Spleen (tissue), 7 donors: ENCODE measurements at regions not wholly inside any gene's neighbourhood (a gene's known extent, or its start where the extent isn't known, plus 50 kb on each side); places are given as distances from the start of the nearest gene placed in this dataset.

ENCODE experiments used
- POLR2A ChIP-seq, 3 donors: fragments of 450-650 bp; IDR thresholded peaks; one replicate each; pipeline ENCODE4 v1.5.1; 2017; ENCODE audit warnings: antibody characterized with exemption in 3 of 3, mild to moderate bottlenecking in 1 of 3
- POLR2AphosphoS5 ChIP-seq, 3 donors: sonication (generic); formaldehyde crosslinking; IDR thresholded peaks; one replicate each; pipeline ENCODE4 v1.5.1; 2017; ENCODE audit warnings: antibody characterized with exemption in 3 of 3
- TF ChIP-seq, protein P1 (sequence below), 11 experiments: fragments of 200-600 bp in 7 of 11; fragments of 450-650 bp in 4 of 11; sonication (generic) in 4 of 11; IDR thresholded peaks in 8 of 11; conservative IDR thresholded peaks in 3 of 11; 1 replicate in 7 of 11; 2 replicates in 4 of 11; pipeline versions ENCODE4 v1.4.0 to v1.8.0; 2016 to 2021; ENCODE audit warnings: antibody characterized with exemption in 11 of 11, inconsistent platforms in 4 of 11, mild to moderate bottlenecking in 1 of 11
- donor health status: DM: no; HTN: no; CAD: no; lungs with moderate emphysema.
- donor health status: DM: no; HTN: no; CAD: no.
- donor health status: DM: no; HTN: no; CAD: no.

DNA sequence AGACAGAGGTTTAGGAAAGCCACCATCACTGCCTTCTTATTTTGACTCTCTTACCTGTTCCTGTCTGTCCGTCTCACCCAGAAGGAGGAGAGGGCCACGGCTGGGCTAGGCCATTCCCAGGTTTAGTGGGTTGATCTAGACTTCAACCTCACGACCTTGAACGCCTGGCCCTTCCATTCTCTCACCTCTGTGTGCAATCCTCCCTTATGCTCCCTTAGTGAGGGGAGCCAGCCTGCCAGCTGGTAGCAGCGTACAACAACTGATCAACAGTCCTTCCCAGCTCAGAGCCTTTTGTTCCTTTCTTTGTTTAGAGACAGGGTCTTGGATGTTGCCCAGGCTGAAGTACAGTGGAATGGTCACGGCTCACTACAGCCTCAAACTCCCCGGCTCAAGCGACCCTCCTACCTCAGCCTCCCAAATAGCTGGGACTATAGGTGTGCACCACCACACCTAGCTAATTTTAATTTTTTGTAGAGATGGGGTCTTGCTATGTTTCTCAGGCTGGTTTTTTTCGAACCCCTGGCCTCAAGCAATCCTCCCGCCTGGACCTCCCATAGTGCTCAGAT lies 123.9 kb downstream of the ZNF664 start:
- TF ChIP-seq, protein P1, sequence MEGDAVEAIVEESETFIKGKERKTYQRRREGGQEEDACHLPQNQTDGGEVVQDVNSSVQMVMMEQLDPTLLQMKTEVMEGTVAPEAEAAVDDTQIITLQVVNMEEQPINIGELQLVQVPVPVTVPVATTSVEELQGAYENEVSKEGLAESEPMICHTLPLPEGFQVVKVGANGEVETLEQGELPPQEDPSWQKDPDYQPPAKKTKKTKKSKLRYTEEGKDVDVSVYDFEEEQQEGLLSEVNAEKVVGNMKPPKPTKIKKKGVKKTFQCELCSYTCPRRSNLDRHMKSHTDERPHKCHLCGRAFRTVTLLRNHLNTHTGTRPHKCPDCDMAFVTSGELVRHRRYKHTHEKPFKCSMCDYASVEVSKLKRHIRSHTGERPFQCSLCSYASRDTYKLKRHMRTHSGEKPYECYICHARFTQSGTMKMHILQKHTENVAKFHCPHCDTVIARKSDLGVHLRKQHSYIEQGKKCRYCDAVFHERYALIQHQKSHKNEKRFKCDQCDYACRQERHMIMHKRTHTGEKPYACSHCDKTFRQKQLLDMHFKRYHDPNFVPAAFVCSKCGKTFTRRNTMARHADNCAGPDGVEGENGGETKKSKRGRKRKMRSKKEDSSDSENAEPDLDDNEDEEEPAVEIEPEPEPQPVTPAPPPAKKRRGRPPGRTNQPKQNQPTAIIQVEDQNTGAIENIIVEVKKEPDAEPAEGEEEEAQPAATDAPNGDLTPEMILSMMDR (IDR thresholded peaks at IDR 0.05 in 8 of 11, conservative IDR thresholded peaks at IDR 0.05 in 3 of 11), result no peak
- TF ChIP-seq POLR2A (IDR thresholded peaks at IDR 0.05) (no peak), POLR2AphosphoS5 (IDR thresholded peaks at IDR 0.05) (no peak)
